DND-41 (cell line): ENCODE measurements at regions not wholly inside any gene's neighbourhood (a gene's known extent, or its start where the extent isn't known, plus 50 kb on each side); places are given as distances from the start of the nearest gene placed in this dataset.
"Not testable (repeated sequence)": the region's sequence is repeated elsewhere in the genome, so short reads cannot be mapped to it uniquely, and the experiment has no call there.

Experiments
- ATAC-seq: fragments of 200-7000 bp; cut with Tn5 transposase; 3 replicates; pipeline ENCODE4 v1.9.1; 2021; ENCODE audit warnings: low read depth; ENCODE audit not compliant: insufficient read depth
- DNase-seq: peaks from one replicate; pipeline ENCODE4 v3.0.0-alpha.2; 2020
- H2AFZ ChIP-seq: 2 replicates; pipeline ENCODE4 v1.6.0; 2012; ENCODE audit warnings: low read depth, low read length
- H3K27ac ChIP-seq: 2 replicates; pipeline ENCODE4 v1.5.1; 2012; ENCODE audit warnings: low read length, inconsistent platforms
- H3K27me3 ChIP-seq: fragments of 200-600 bp; sonication (generic); 2 replicates; pipeline ENCODE4 v1.6.0; 2012; ENCODE audit warnings: low read length, mild to moderate bottlenecking, inconsistent platforms; ENCODE audit not compliant: insufficient read depth, poor library complexity
- H3K36me3 ChIP-seq: 2 replicates; pipeline ENCODE4 v1.5.1; 2012; ENCODE audit warnings: low read length, inconsistent platforms; ENCODE audit not compliant: insufficient read depth
- H3K4me1 ChIP-seq: 2 replicates; pipeline ENCODE4 v1.5.1; 2012; ENCODE audit warnings: mild to moderate bottlenecking, low read length; ENCODE audit not compliant: insufficient read depth
- H3K4me2 ChIP-seq: 2 replicates; pipeline ENCODE4 v1.6.0; 2012; ENCODE audit warnings: mild to moderate bottlenecking, moderate library complexity, low read length, inconsistent platforms; ENCODE audit not compliant: insufficient read depth
- H3K4me3 ChIP-seq, 2 experiments: fragments of 200-600 bp in 1 of 2; shearing (Covaris generic) in 1 of 2; 2 replicates each; pipeline ENCODE4 v1.5.1; 2012 to 2016; ENCODE audit warnings: inconsistent platforms in 2 of 2, low read length in 2 of 2, mild to moderate bottlenecking in 2 of 2, low read depth in 1 of 2, moderate library complexity in 1 of 2
- H3K79me2 ChIP-seq: 2 replicates; pipeline ENCODE4 v1.6.0; 2012; ENCODE audit warnings: low read length, inconsistent platforms; ENCODE audit not compliant: insufficient read depth
- H3K9ac ChIP-seq: 2 replicates; pipeline ENCODE4 v1.6.0; 2012; ENCODE audit warnings: low read depth, mild to moderate bottlenecking, inconsistent platforms, low read length, moderate library complexity
- H3K9me3 ChIP-seq: 2 replicates; pipeline ENCODE4 v1.5.1; 2012; ENCODE audit warnings: low read length, moderate library complexity, mild to moderate bottlenecking, inconsistent platforms; ENCODE audit not compliant: insufficient read depth, severe bottlenecking
- H4K20me1 ChIP-seq: 2 replicates; pipeline ENCODE4 v1.6.0; 2012; ENCODE audit warnings: low read length; ENCODE audit not compliant: insufficient read depth
- CTCF ChIP-seq: IDR thresholded peaks from 2 replicates; pipeline ENCODE4 v1.5.1; 2012; ENCODE audit warnings: borderline replicate concordance, low read length, moderate library complexity, mild to moderate bottlenecking; ENCODE audit not compliant: poor library complexity, severe bottlenecking; ENCODE audit errors: extremely low read depth
- EZH2 ChIP-seq: IDR thresholded peaks from 3 replicates; pipeline ENCODE4 v1.6.1; 2012; ENCODE audit warnings: borderline replicate concordance, low read depth, mild to moderate bottlenecking, moderate library complexity, low read length, inconsistent platforms; ENCODE audit not compliant: severe bottlenecking

DNA sequence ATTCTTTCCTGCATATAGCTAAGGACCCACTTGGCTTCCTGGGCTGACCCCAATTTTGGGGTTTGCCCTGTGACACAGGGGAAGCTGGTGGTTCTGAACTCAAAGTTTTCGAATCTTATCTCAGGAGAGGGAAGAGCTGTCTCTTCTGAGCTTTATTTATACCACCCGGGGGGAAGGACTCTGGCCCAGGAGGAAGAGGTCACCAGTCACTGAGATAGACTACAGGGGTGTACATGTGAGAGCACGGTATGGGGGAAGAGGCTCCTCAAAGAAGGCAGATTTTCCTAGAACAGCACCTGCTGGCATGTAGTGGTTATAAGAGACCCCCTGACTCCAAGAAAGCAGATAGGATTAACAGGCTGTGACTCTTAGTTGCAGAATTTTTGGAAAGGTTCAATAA lies 101.8 kb upstream of the ELMO1 start:
- H3K9ac ChIP-seq = no peak overlapping the region
- no peak for DNase-seq
- ATAC-seq = no peak
- H3K36me3 ChIP-seq = no peaks in the 10 kb centered on the region
- H3K9me3 ChIP-seq = no peaks in the 10 kb centered on the region
- H3K4me1 ChIP-seq = no peaks in the 10 kb centered on the region
- H3K27me3 ChIP-seq = no peaks in the 10 kb centered on the region
- no peak overlapping the region for H3K27ac ChIP-seq
- no peaks in the 10 kb centered on the region for H4K20me1 ChIP-seq
- no peaks in the 10 kb centered on the region for H3K79me2 ChIP-seq
- no peak overlapping the region for H2AFZ ChIP-seq
- TF ChIP-seq EZH2 = no peak
- no peak for TF ChIP-seq CTCF
- no peak overlapping the region for H3K4me3 ChIP-seq
- H3K4me2 ChIP-seq = no peak overlapping the region

DNA sequence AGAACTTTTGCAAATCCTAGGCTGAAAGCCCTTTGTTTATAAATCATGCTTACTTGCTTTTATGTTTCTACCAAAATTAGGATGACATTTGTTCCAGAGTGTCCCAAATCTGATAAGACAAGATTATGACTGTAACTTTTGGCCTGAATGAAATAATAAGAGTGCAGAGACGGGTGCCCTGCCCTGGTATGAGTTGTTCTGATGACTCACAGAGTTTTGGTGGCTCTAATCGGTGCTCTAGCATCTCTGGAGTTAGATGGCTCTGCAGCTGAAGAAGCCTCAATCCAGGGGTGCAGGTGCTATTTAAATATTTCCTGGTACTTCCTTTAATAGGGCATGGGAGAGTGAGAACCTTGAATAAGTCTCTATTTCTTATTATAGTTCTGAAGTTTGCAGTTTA lies 102.2 kb upstream of the ELMO1 start:
- H3K79me2 ChIP-seq = no peaks in the 10 kb centered on the region
- no peak overlapping the region for H3K9ac ChIP-seq
- no peaks in the 10 kb centered on the region for H3K27me3 ChIP-seq
- DNase-seq (no peak), ATAC-seq (no peak)
- no peak overlapping the region for H2AFZ ChIP-seq
- H3K9me3 ChIP-seq = no peaks in the 10 kb centered on the region
- H4K20me1 ChIP-seq = no peaks in the 10 kb centered on the region
- no peak for TF ChIP-seq CTCF
- TF ChIP-seq EZH2 = no peak
- H3K4me1 ChIP-seq = no peaks in the 10 kb centered on the region
- H3K27ac ChIP-seq = no peak overlapping the region
- H3K4me2 ChIP-seq = no peak overlapping the region
- H3K4me3 ChIP-seq = no peak overlapping the region
- H3K36me3 ChIP-seq = no peaks in the 10 kb centered on the region

DNA sequence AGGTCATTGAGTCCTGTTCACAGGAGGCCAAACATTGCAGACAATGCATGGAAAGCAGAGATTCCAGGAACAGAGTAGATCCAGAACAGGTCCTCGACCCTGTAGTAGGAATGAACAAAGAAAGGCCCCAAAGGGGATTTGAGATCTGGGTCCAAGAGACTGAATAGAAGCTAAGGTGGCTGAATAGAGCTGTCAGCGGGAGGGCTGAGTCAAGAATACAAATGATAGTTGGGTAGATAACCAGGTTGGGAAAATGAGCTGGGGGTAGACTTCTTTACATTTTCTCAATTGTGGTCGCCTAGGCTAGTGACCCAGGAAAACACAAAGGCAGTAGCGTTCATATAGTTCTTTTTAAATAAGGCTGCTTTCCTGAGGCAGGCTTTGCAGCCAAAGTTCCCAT lies 103.4 kb upstream of the ELMO1 start:
- Histone ChIP-seq H4K20me1 (no peaks in the 10 kb centered on the region), H3K36me3 (no peaks in the 10 kb centered on the region), H2AFZ (no peak overlapping the region), H3K9me3 (no peaks in the 10 kb centered on the region), H3K4me2 (no peak overlapping the region), H3K9ac (no peak overlapping the region), H3K27ac (no peak overlapping the region), H3K79me2 (no peaks in the 10 kb centered on the region), H3K4me3 (no peak overlapping the region), H3K4me1 (no peaks in the 10 kb centered on the region), H3K27me3 (no peaks in the 10 kb centered on the region)
- ATAC-seq (no peak), DNase-seq (no peak)
- TF ChIP-seq CTCF (no peak), EZH2 (no peak)

GRCh38 chr7:37552439-37552838 lies 103.8 kb upstream of the ELMO1 start:
- H3K4me2 ChIP-seq, H3K4me3 ChIP-seq, H3K36me3 ChIP-seq, H3K79me2 ChIP-seq, DNase-seq, H3K4me1 ChIP-seq, ATAC-seq, H2AFZ ChIP-seq, H3K27me3 ChIP-seq, H3K27ac ChIP-seq, H3K9ac ChIP-seq, H4K20me1 ChIP-seq, H3K9me3 ChIP-seq: not testable (repeated sequence)
